Glutamatergic neuron (in vitro differentiated cells): ENCODE measurements at regions not wholly inside any gene's neighbourhood (a gene's known extent, or its start where the extent isn't known, plus 50 kb on each side); places are given as distances from the start of the nearest gene placed in this dataset.

Source experiments
- DNase-seq: peaks from one replicate; pipeline ENCODE4 v3.0.0; 2022
- H3K27ac Mint-ChIP-seq: one replicate; pipeline ENCODE4 v1.8.0; 2020; ENCODE audit warnings: mild to moderate bottlenecking, mixed read lengths, inconsistent platforms; ENCODE audit not compliant: unreplicated experiment
- H3K27me3 Mint-ChIP-seq: one replicate; pipeline ENCODE4 v1.8.0; 2020; ENCODE audit warnings: mild to moderate bottlenecking, moderate library complexity, mixed read lengths, inconsistent platforms; ENCODE audit not compliant: unreplicated experiment
- H3K36me3 Mint-ChIP-seq: one replicate; pipeline ENCODE4 v1.8.0; 2020; ENCODE audit warnings: mild to moderate bottlenecking, mixed read lengths, inconsistent platforms; ENCODE audit not compliant: unreplicated experiment
- H3K4me1 Mint-ChIP-seq: one replicate; pipeline ENCODE4 v1.8.0; 2020; ENCODE audit warnings: mild to moderate bottlenecking, low read depth, mixed read lengths, inconsistent platforms; ENCODE audit not compliant: unreplicated experiment
- H3K4me3 Mint-ChIP-seq: one replicate; pipeline ENCODE4 v1.8.0; 2020; ENCODE audit warnings: mild to moderate bottlenecking, mixed read lengths, inconsistent platforms; ENCODE audit not compliant: unreplicated experiment
- H3K9me3 Mint-ChIP-seq: one replicate; pipeline ENCODE4 v1.8.0; 2020; ENCODE audit warnings: mild to moderate bottlenecking, moderate library complexity, mixed read lengths, inconsistent platforms; ENCODE audit not compliant: unreplicated experiment
- CTCF ChIP-seq: fragments of 200-600 bp; sonication (generic); IDR thresholded peaks from one replicate; pipeline ENCODE4 v1.5.0; 2021; ENCODE audit not compliant: partially characterized antibody, unreplicated experiment

- Mint-ChIP-seq H3K4me1 (peaks cover 8% of the 10 kb centered on the region), H3K36me3 (no peaks in the 10 kb centered on the region), H3K9me3 (no peaks in the 10 kb centered on the region), H3K4me3 (no peak overlapping the region), H3K27ac (no peak overlapping the region), H3K27me3 (no peaks in the 10 kb centered on the region)
- no peak for DNase-seq
- no peak for TF ChIP-seq CTCF
Observed at GRCh38 chr6:95249661-95250060, 327.7 kb upstream of the MANEA start.

- TF ChIP-seq CTCF = no peak
- H3K27me3 Mint-ChIP-seq = no peaks in the 10 kb centered on the region
- no peak overlapping the region for H3K27ac Mint-ChIP-seq
- no peak overlapping the region for H3K4me3 Mint-ChIP-seq
- H3K4me1 Mint-ChIP-seq = no peaks in the 10 kb centered on the region
- H3K9me3 Mint-ChIP-seq = peaks cover 2% of the 10 kb centered on the region
- no peak for DNase-seq
- H3K36me3 Mint-ChIP-seq = peaks cover 4% of the 10 kb centered on the region
Observed at GRCh38 chr6:95263840-95264239, 313.5 kb upstream of the MANEA start.

GRCh38 chr6:95266537-95267258, 310.6 kb upstream of the MANEA start:
- Mint-ChIP-seq H3K36me3 (peaks cover 4% of the 10 kb centered on the region), H3K27me3 (no peaks in the 10 kb centered on the region), H3K9me3 (peaks cover 2% of the 10 kb centered on the region), H3K4me1 (no peaks in the 10 kb centered on the region), H3K27ac (no peak overlapping the region), H3K4me3 (no peak overlapping the region)
- TF ChIP-seq CTCF = no peak
- DNase-seq = no peak

DNA sequence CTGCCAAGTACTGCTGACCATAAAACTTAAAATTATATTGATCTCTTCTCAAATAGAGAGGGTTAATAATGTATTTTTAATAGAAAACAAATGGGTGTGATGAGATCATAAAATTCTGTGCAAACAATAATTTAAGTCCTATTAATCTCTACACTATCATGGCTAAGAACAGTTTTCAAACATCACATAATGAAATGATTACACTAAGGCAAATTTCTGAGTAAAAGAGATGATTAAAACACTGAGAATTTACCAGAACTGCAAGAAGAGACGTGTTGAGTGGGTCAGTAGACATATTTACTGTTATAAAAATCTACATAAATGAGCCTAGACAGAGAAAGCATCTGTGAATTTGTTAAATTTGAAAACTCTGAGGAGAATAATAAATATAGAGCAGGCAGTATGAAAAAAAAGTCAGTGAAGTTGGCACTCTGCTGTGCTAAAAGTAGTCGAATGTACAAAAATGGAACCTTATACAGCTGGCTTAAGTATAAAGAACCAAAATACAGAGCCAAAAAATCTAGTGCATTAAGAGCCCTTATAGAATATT, 302.6 kb upstream of the MANEA start:
- no peak overlapping the region for H3K4me3 Mint-ChIP-seq
- TF ChIP-seq CTCF = no peak
- no peaks in the 10 kb centered on the region for H3K36me3 Mint-ChIP-seq
- H3K27ac Mint-ChIP-seq = no peak overlapping the region
- no peaks in the 10 kb centered on the region for H3K9me3 Mint-ChIP-seq
- H3K4me1 Mint-ChIP-seq = no peaks in the 10 kb centered on the region
- no peaks in the 10 kb centered on the region for H3K27me3 Mint-ChIP-seq
- no peak for DNase-seq

DNA sequence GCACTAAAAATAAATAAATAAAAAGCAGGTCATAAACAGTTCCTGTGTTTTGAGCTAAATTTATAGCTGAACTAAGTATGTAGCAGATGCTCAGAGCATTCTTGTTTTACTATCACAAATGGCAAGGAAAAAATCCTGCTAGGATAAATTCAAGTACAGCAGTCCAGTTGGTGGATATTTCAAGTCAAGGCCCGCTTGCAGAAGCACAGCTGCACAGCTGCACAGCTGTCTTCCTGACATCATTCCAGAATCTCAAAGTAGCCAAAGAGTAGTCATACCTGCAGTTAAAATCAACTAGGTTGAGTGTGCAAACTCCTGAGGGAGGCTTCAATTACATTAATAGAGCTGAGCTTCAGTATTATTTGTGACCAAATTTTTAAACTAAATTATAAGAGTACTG, 297.7 kb upstream of the MANEA start:
- no peak for DNase-seq
- Mint-ChIP-seq H3K9me3 (no peaks in the 10 kb centered on the region), H3K4me1 (peaks cover 7% of the 10 kb centered on the region), H3K4me3 (no peak overlapping the region), H3K36me3 (no peaks in the 10 kb centered on the region), H3K27me3 (no peaks in the 10 kb centered on the region), H3K27ac (no peak overlapping the region)
- no peak for TF ChIP-seq CTCF
